Tibial nerve (tissue), 3 donors: ENCODE measurements at regions not wholly inside any gene's neighbourhood (a gene's known extent, or its start where the extent isn't known, plus 50 kb on each side); places are given as distances from the start of the nearest gene placed in this dataset.

Source experiments
- CTCF ChIP-seq, 5 experiments: fragments of 200-600 bp in 3 of 5; fragments of 450-650 bp in 2 of 5; sonication (generic) in 3 of 5; IDR thresholded peaks; one replicate each; pipeline ENCODE4 v1.5.1; 2016 to 2019; ENCODE audit warnings: antibody characterized with exemption in 5 of 5, mild to moderate bottlenecking in 3 of 5, moderate library complexity in 2 of 5
- POLR2A ChIP-seq, 2 donors: fragments of 450-650 bp; IDR thresholded peaks; one replicate each; pipeline ENCODE4 v1.6.1; 2017; ENCODE audit warnings: antibody characterized with exemption in 2 of 2, mild to moderate bottlenecking in 2 of 2, moderate library complexity in 2 of 2

GRCh38 chr13:80444240-80445015, 103.5 kb upstream of the SPRY2 start:
- TF ChIP-seq CTCF (IDR thresholded peaks at IDR 0.05), result no peak
- TF ChIP-seq POLR2A (IDR thresholded peaks at IDR 0.05), result no peak
